ENCODE measurements at regions not wholly inside any gene's neighbourhood (a gene's known extent, or its start where the extent isn't known, plus 50 kb on each side); places are given as distances from the start of the nearest gene placed in this dataset.

GRCh38 chr19:28469544-28469943 lies 743.4 kb downstream of the UQCRFS1 start:
- intact Hi-C loops (cut with micrococcal nuclease; ENCODE audit: unreplicated experiment) (no loop called here), in situ Hi-C loops (cut with MboI) (loop anchor here (5.0 kb wide), 1 partner anchor 243 kb away; no protein-coding TSS in a partner anchor)
- Histone ChIP-seq H2AFZ (ENCODE audit: control insufficient read depth, low read depth, low read length) (no peak overlapping the region), H3K4me2 (ENCODE audit: control insufficient read depth, insufficient read depth) (no peak overlapping the region), H3K9ac (ENCODE audit: control insufficient read depth, insufficient read depth, low read length) (no peak overlapping the region), H3K4me3 (no peak overlapping the region), H3K79me2 (ENCODE audit: control insufficient read depth, insufficient read depth, low read length) (no peaks in the 10 kb centered on the region), H3K4me1 (ENCODE audit: control insufficient read depth, insufficient read depth, low read length) (no peaks in the 10 kb centered on the region), H3K27me3 (replicated peaks in 1 of 2; ENCODE audit: control insufficient read depth in 2 of 2, insufficient read depth in 2 of 2, low read length in 1 of 2) (no peaks in the 10 kb centered on the region), H3K27ac (ENCODE audit: control insufficient read depth, insufficient read depth) (no peak overlapping the region), H3K36me3 (ENCODE audit: control insufficient read depth in 2 of 2, insufficient read depth in 2 of 2, low read length in 1 of 2) (no peaks in the 10 kb centered on the region), H4K20me1 (ENCODE audit: control insufficient read depth, insufficient read depth) (no peaks in the 10 kb centered on the region), H3K9me3 (replicated peaks; ENCODE audit: control insufficient read depth, insufficient read depth, low read length) (no peaks in the 10 kb centered on the region)
- ChIA-PET SMC1A (ENCODE audit: uncharacterized antibody, unreplicated experiment) (interaction anchor here (0.7 to 8.2 kb wide), 25 partner anchors 8 to 267 kb away, joined by 3 to 76 read pairs (median 6); no protein-coding TSS in a partner anchor), POLR2A (interaction anchor here (0.6 to 3.2 kb wide), 12 partner anchors 9 to 1203 kb away, joined by 3 to 15 read pairs (median 4); no protein-coding TSS in a partner anchor), RAD21 (ENCODE audit: unreplicated experiment) (interaction anchor here (0.5 to 8.9 kb wide), 30 partner anchors 10 to 713 kb away, joined by 3 to 131 read pairs (median 4); no protein-coding TSS in a partner anchor), CTCF (interaction anchor here (1.0 to 4.2 kb wide), 19 partner anchors 10 to 410 kb away, joined by 3 to 72 read pairs (median 7); no protein-coding TSS in a partner anchor)
- ATAC-seq (no peak), DNase-seq (ENCODE audit: low read depth, low spot score) (no peak), FAIRE-seq (no peak)
- no TSS peak for BruUV-seq (replicated peaks)
- TF ChIP-seq RAD21 (IDR thresholded peaks at IDR 0.05; ENCODE audit: insufficient read depth, low read depth, low read length) (no peak), STAT3 (IDR thresholded peaks at IDR 0.05; ENCODE audit: low read depth, low read length) (no peak), MYB (IDR thresholded peaks at IDR 0.05; ENCODE audit: borderline replicate concordance, low read depth, low read length) (no peak)
- WGBS (ENCODE audit: insufficient coverage, insufficient replicate concordance, low lambda C conversion rate, missing lambda C conversion rate) = 4% methylated on average over 7 of the region's 7 CpGs

DNA sequence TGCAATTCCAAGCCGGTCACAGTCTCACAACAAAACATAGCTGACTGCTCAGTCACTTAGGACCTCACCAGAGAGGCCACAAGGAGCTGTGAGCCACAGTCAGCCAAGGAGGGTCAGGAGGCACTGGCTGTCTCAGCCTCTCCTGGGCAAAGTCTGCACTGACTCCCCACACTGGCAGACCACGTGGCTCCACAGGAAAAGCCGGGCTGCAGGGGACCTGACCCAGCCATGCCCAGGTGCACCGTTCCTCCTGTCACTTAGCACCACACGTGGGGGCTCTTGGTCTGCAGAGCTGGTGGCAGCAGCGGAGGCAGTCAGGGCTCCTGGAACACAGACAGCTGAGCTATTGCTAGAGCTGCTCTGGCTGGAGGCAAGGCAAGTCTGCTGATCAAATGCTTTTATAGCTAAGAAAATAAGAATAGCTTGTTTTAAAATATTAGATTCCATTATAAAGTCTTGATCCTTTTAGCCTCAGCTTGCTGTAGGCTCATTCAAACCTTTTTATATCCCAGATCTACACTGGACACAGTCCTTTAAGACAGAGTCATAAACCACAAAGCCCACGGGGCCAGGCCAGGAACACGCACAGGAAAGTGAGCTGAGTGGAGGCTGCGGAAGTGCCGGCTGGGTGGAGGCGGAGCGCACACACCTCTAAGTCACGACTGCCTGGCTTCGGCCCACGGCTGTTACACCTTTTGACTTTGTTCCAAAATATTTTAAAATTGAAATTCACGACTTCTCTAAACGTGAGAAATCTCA lies 744.1 kb downstream of the UQCRFS1 start:
- ATAC-seq (no peak), FAIRE-seq (no peak), DNase-seq (ENCODE audit: low read depth, low spot score) (no peak)
- WGBS (ENCODE audit: insufficient coverage, insufficient replicate concordance, low lambda C conversion rate, missing lambda C conversion rate) = 3% methylated on average over 17 of the region's 17 CpGs
- no peaks in the 10 kb centered on the region for H3K9me3 ChIP-seq (replicated peaks; ENCODE audit: control insufficient read depth, insufficient read depth, low read length)
- SMC1A ChIA-PET (ENCODE audit: uncharacterized antibody, unreplicated experiment) = interaction anchor here (0.7 to 8.2 kb wide), 28 partner anchors 9 to 268 kb away, joined by 3 to 76 read pairs (median 5); no protein-coding TSS in a partner anchor
- no peaks in the 10 kb centered on the region for H3K36me3 ChIP-seq (ENCODE audit: control insufficient read depth in 2 of 2, insufficient read depth in 2 of 2, low read length in 1 of 2)
- RAD21 ChIA-PET (ENCODE audit: unreplicated experiment) = interaction anchor here (0.5 to 8.9 kb wide), 34 partner anchors 9 to 713 kb away, joined by 3 to 131 read pairs (median 4); no protein-coding TSS in a partner anchor
- in situ Hi-C loops (cut with MboI) = loop anchor here (5.0 kb wide), 1 partner anchor 243 kb away; no protein-coding TSS in a partner anchor
- no peak overlapping the region for H3K27ac ChIP-seq (ENCODE audit: control insufficient read depth, insufficient read depth)
- CTCF ChIA-PET = interaction anchor here (0.6 to 4.2 kb wide), 29 partner anchors 9 to 410 kb away, joined by 3 to 72 read pairs (median 4); no protein-coding TSS in a partner anchor
- no peaks in the 10 kb centered on the region for H3K4me1 ChIP-seq (ENCODE audit: control insufficient read depth, insufficient read depth, low read length)
- POLR2A ChIA-PET = interaction anchor here (0.6 to 3.2 kb wide), 12 partner anchors 10 to 1203 kb away, joined by 3 to 15 read pairs (median 4); no protein-coding TSS in a partner anchor
- H3K4me3 ChIP-seq = no peak overlapping the region
- BruUV-seq (replicated peaks) = no TSS peak
- no peaks in the 10 kb centered on the region for H3K27me3 ChIP-seq (replicated peaks in 1 of 2; ENCODE audit: control insufficient read depth in 2 of 2, insufficient read depth in 2 of 2, low read length in 1 of 2)
- no peak overlapping the region for H3K4me2 ChIP-seq (ENCODE audit: control insufficient read depth, insufficient read depth)
- no peaks in the 10 kb centered on the region for H4K20me1 ChIP-seq (ENCODE audit: control insufficient read depth, insufficient read depth)
- H3K9ac ChIP-seq (ENCODE audit: control insufficient read depth, insufficient read depth, low read length) = no peak overlapping the region
- H3K79me2 ChIP-seq (ENCODE audit: control insufficient read depth, insufficient read depth, low read length) = no peaks in the 10 kb centered on the region
- no peak overlapping the region for H2AFZ ChIP-seq (ENCODE audit: control insufficient read depth, low read depth, low read length)
- intact Hi-C loops (cut with micrococcal nuclease; ENCODE audit: unreplicated experiment) = no loop called here
- TF ChIP-seq, protein P1, sequence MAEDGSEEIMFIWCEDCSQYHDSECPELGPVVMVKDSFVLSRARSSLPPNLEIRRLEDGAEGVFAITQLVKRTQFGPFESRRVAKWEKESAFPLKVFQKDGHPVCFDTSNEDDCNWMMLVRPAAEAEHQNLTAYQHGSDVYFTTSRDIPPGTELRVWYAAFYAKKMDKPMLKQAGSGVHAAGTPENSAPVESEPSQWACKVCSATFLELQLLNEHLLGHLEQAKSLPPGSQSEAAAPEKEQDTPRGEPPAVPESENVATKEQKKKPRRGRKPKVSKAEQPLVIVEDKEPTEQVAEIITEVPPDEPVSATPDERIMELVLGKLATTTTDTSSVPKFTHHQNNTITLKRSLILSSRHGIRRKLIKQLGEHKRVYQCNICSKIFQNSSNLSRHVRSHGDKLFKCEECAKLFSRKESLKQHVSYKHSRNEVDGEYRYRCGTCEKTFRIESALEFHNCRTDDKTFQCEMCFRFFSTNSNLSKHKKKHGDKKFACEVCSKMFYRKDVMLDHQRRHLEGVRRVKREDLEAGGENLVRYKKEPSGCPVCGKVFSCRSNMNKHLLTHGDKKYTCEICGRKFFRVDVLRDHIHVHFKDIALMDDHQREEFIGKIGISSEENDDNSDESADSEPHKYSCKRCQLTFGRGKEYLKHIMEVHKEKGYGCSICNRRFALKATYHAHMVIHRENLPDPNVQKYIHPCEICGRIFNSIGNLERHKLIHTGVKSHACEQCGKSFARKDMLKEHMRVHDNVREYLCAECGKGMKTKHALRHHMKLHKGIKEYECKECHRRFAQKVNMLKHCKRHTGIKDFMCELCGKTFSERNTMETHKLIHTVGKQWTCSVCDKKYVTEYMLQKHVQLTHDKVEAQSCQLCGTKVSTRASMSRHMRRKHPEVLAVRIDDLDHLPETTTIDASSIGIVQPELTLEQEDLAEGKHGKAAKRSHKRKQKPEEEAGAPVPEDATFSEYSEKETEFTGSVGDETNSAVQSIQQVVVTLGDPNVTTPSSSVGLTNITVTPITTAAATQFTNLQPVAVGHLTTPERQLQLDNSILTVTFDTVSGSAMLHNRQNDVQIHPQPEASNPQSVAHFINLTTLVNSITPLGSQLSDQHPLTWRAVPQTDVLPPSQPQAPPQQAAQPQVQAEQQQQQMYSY (CRISPR knock-in tag; IDR thresholded peaks at IDR 0.05) = no peak
- no peak for TF ChIP-seq NKRF (conservative IDR thresholded peaks at IDR 0.05)
- no peak for TF ChIP-seq TCF7 (IDR thresholded peaks at IDR 0.05; ENCODE audit: borderline replicate concordance)
- TF ChIP-seq SREBF1 (IDR thresholded peaks at IDR 0.05; ENCODE audit: low read length) = no peak
- no peak for TF ChIP-seq SMAD1 (IDR thresholded peaks at IDR 0.05; ENCODE audit: low read depth, partially characterized antibody)
- TF ChIP-seq ZNF384 (IDR thresholded peaks at IDR 0.05; ENCODE audit: borderline replicate concordance, low read depth, low read length) = no peak
- TF ChIP-seq NR2C1 (IDR thresholded peaks at IDR 0.05) = no peak
